H1 (cell line): ENCODE measurements at regions not wholly inside any gene's neighbourhood (a gene's known extent, or its start where the extent isn't known, plus 50 kb on each side); places are given as distances from the start of the nearest gene placed in this dataset.

ENCODE experiments used
- EGR1 ChIP-seq: IDR thresholded peaks from 2 replicates; pipeline ENCODE4 v1.6.1; 2011; ENCODE audit warnings: low read depth, low read length, borderline replicate concordance

GRCh38 chr4:20580907-20581306 lies 119.4 kb upstream of the PACRGL start (continued):
- no peak for TF ChIP-seq EGR1
